Urinary bladder (tissue), 3 donors: ENCODE measurements at regions not wholly inside any gene's neighbourhood (a gene's known extent, or its start where the extent isn't known, plus 50 kb on each side); places are given as distances from the start of the nearest gene placed in this dataset.

Experiments used
- DNase-seq: peaks from one replicate; pipeline ENCODE4 v3.0.0-alpha.2; 2015; ENCODE audit errors: extremely low spot score
- H3K27ac ChIP-seq: one replicate; pipeline ENCODE4 v1.5.1; 2013; ENCODE audit warnings: low read depth, mild to moderate bottlenecking, moderate library complexity
- H3K36me3 ChIP-seq: one replicate; pipeline ENCODE4 v1.6.1; 2013; ENCODE audit warnings: mild to moderate bottlenecking, moderate library complexity; ENCODE audit not compliant: insufficient read depth
- H3K4me1 ChIP-seq: one replicate; pipeline ENCODE4 v1.6.1; 2013; ENCODE audit warnings: mild to moderate bottlenecking, moderate library complexity; ENCODE audit not compliant: insufficient read depth
- H3K4me3 ChIP-seq: one replicate; pipeline ENCODE4 v1.5.1; 2013; ENCODE audit warnings: low read depth, low read length
- WGBS: extraction: QIAGEN DNeasy Blood & Tissue Kit; methylation state at CpG from one replicate; pipeline ENCODE4 v1.1.7; 2013; 5-methylcytosine and 5-hydroxymethylcytosine counted together
- donor health status: healthy with polysubstance abuse.
- donor health status: healthy.

GRCh38 chr2:133945089-133945488, 308.8 kb upstream of the MGAT5 start:
- WGBS, result 73% methylated on average over 3 of the region's 3 CpGs
- no peak for DNase-seq
- no peak overlapping the region for H3K4me3 ChIP-seq

GRCh38 chr2:133947057-133947456, 306.8 kb upstream of the MGAT5 start:
- DNase-seq, result no peak
- H3K27ac ChIP-seq, result no peak overlapping the region
- no peaks in the 10 kb centered on the region for H3K36me3 ChIP-seq
- WGBS, result 86% methylated on average over 1 of the region's 1 CpG
- no peaks in the 10 kb centered on the region for H3K4me1 ChIP-seq
- no peak overlapping the region for H3K4me3 ChIP-seq

More at GRCh38 chr2:133945089-133945488, 308.8 kb upstream of the MGAT5 start:
- no peak overlapping the region for H3K27ac ChIP-seq
- no peaks in the 10 kb centered on the region for H3K4me1 ChIP-seq
- H3K36me3 ChIP-seq, result no peaks in the 10 kb centered on the region

GRCh38 chr2:133948610-133949290, 305.1 kb upstream of the MGAT5 start:
- no peak for DNase-seq
- H3K36me3 ChIP-seq, result no peaks in the 10 kb centered on the region
- no peak overlapping the region for H3K27ac ChIP-seq
- H3K4me3 ChIP-seq, result no peak overlapping the region
- 60% methylated on average over 2 of the region's 2 CpGs for WGBS
- no peaks in the 10 kb centered on the region for H3K4me1 ChIP-seq

GRCh38 chr2:133949595-133949994, 304.3 kb upstream of the MGAT5 start:
- H3K4me1 ChIP-seq, result no peaks in the 10 kb centered on the region
- no peak overlapping the region for H3K27ac ChIP-seq
- H3K4me3 ChIP-seq, result no peak overlapping the region
- no peaks in the 10 kb centered on the region for H3K36me3 ChIP-seq
- WGBS, result 86% methylated on average over 3 of the region's 3 CpGs
- no peak for DNase-seq

GRCh38 chr2:133951209-133951608, 302.7 kb upstream of the MGAT5 start:
- 100% methylated on average over 1 of the region's 1 CpG for WGBS
- H3K27ac ChIP-seq, result no peak overlapping the region
- no peak overlapping the region for H3K4me3 ChIP-seq
- H3K4me1 ChIP-seq, result no peaks in the 10 kb centered on the region
- no peak for DNase-seq
- no peaks in the 10 kb centered on the region for H3K36me3 ChIP-seq

GRCh38 chr2:133952420-133952819, 301.5 kb upstream of the MGAT5 start:
- H3K27ac ChIP-seq, result no peak overlapping the region

GRCh38 chr2:133952896-133953295, 301.0 kb upstream of the MGAT5 start:
- H3K4me1 ChIP-seq, result no peaks in the 10 kb centered on the region
- WGBS, result 88% methylated on average over 4 of the region's 4 CpGs

More at GRCh38 chr2:133952420-133952819, 301.5 kb upstream of the MGAT5 start:
- Histone ChIP-seq H3K4me3 (no peak overlapping the region), H3K4me1 (no peaks in the 10 kb centered on the region), H3K36me3 (no peaks in the 10 kb centered on the region)
- 76% methylated on average over 2 of the region's 2 CpGs for WGBS
- no peak for DNase-seq

GRCh38 chr2:133953524-133953923, 300.3 kb upstream of the MGAT5 start:
- H3K27ac ChIP-seq, result no peak overlapping the region
- H3K36me3 ChIP-seq, result no peaks in the 10 kb centered on the region
- no peak for DNase-seq
- 86% methylated on average over 4 of the region's 4 CpGs for WGBS
- no peaks in the 10 kb centered on the region for H3K4me1 ChIP-seq
- H3K4me3 ChIP-seq, result no peak overlapping the region

More at GRCh38 chr2:133952896-133953295, 301.0 kb upstream of the MGAT5 start:
- Histone ChIP-seq H3K27ac (no peak overlapping the region), H3K4me3 (no peak overlapping the region), H3K36me3 (no peaks in the 10 kb centered on the region)
- DNase-seq, result no peak

- Histone ChIP-seq H3K36me3 (no peaks in the 10 kb centered on the region), H3K27ac (no peak overlapping the region), H3K4me1 (no peaks in the 10 kb centered on the region), H3K4me3 (no peak overlapping the region)
- WGBS, result 83% methylated on average over 1 of the region's 1 CpG
- no peak for DNase-seq
These were observed 299.2 kb upstream of the MGAT5 start for GRCh38 chr2:133954636-133955035.

- DNase-seq, result no peak
- H3K27ac ChIP-seq, result no peak overlapping the region
- WGBS, result 59% methylated on average over 3 of the region's 3 CpGs
These were observed 298.7 kb upstream of the MGAT5 start for GRCh38 chr2:133955169-133955568.

GRCh38 chr2:133956434-133956935, 297.4 kb upstream of the MGAT5 start:
- no peaks in the 10 kb centered on the region for H3K36me3 ChIP-seq
- H3K4me3 ChIP-seq, result no peak overlapping the region
- H3K4me1 ChIP-seq, result no peaks in the 10 kb centered on the region
- 47% methylated on average over 4 of the region's 4 CpGs for WGBS
- no peak for DNase-seq
- no peak overlapping the region for H3K27ac ChIP-seq

More at GRCh38 chr2:133955169-133955568, 298.7 kb upstream of the MGAT5 start:
- H3K4me3 ChIP-seq, result no peak overlapping the region
- no peaks in the 10 kb centered on the region for H3K4me1 ChIP-seq
- no peaks in the 10 kb centered on the region for H3K36me3 ChIP-seq

- Histone ChIP-seq H3K36me3 (no peaks in the 10 kb centered on the region), H3K4me3 (no peak overlapping the region), H3K27ac (no peak overlapping the region), H3K4me1 (no peaks in the 10 kb centered on the region)
- no peak for DNase-seq
- WGBS, result 47% methylated on average over 6 of the region's 6 CpGs
These were observed 296.0 kb upstream of the MGAT5 start for GRCh38 chr2:133957724-133958480.

- H3K36me3 ChIP-seq, result no peaks in the 10 kb centered on the region
- WGBS, result 67% methylated on average over 1 of the region's 1 CpG
- no peaks in the 10 kb centered on the region for H3K4me1 ChIP-seq
- no peak overlapping the region for H3K27ac ChIP-seq
- no peak overlapping the region for H3K4me3 ChIP-seq
- no peak for DNase-seq
These were observed 294.8 kb upstream of the MGAT5 start for GRCh38 chr2:133959066-133959465.

GRCh38 chr2:133966720-133967304, 287.1 kb upstream of the MGAT5 start:
- Histone ChIP-seq H3K4me3 (no peak overlapping the region), H3K27ac (no peak overlapping the region), H3K36me3 (no peaks in the 10 kb centered on the region), H3K4me1 (no peaks in the 10 kb centered on the region)
- WGBS, result 66% methylated on average over 4 of the region's 4 CpGs
- DNase-seq, result no peak
